ENCODE measurements at regions not wholly inside any gene's neighbourhood (a gene's known extent, or its start where the extent isn't known, plus 50 kb on each side); places are given as distances from the start of the nearest gene placed in this dataset.

- TF ChIP-seq POLR2A (IDR thresholded peaks at IDR 0.05) (no peak), CTCF (IDR thresholded peaks at IDR 0.05) (no peak)
Measured at GRCh38 chr1:188877668-188878067, 1600.0 kb downstream of the BRINP3 start.

All from right lobe of liver (tissue), 4 donors.